ENCODE measurements at regions not wholly inside any gene's neighbourhood (a gene's known extent, or its start where the extent isn't known, plus 50 kb on each side); places are given as distances from the start of the nearest gene placed in this dataset.

- H3K36me3 Mint-ChIP-seq (ENCODE audit: unreplicated experiment) = peaks cover 15% of the 10 kb centered on the region
- no peak overlapping the region for H3K4me3 Mint-ChIP-seq (ENCODE audit: unreplicated experiment)
- H3K4me1 Mint-ChIP-seq (ENCODE audit: low read depth, unreplicated experiment) = no peaks in the 10 kb centered on the region
- H3K27ac Mint-ChIP-seq (ENCODE audit: unreplicated experiment) = no peak overlapping the region
- no peak for TF ChIP-seq CTCF (IDR thresholded peaks at IDR 0.05; ENCODE audit: partially characterized antibody, unreplicated experiment)
- no peaks in the 10 kb centered on the region for H3K27me3 Mint-ChIP-seq (ENCODE audit: unreplicated experiment)
- peaks cover 7% of the 10 kb centered on the region for H3K9me3 Mint-ChIP-seq (ENCODE audit: unreplicated experiment)
- DNase-seq = no peak
Measured at GRCh38 chr9:8037745-8038144, 238.2 kb upstream of the DMAC1 start.

DNA sequence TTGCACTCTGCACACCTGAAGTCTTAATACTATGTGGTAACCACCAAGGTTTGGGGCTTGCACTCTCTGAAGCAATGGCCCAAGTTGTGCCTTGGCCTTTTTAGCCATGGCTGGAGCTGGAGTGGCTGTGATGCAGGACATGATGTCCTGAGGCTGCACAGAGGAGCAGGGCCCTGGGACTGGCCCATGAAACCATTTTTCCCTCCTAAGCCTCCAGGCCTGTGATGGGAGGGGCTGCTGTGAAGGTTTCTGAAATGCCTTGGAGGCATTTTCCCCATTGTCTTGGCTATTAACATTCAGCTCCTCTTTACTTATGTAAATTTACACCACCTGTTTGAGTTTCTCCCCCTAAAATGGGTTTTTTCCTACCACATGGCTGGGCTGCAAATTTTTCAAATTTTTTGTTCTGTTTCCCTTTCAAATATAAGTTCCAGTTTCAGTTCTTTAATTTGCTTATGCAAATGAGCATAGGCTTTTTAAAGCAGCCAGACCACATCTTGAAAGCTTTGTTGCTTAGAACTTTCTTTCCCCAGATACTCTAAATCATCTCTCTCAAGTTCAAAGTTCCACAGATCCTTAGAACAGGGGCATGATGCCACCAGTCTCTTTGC, 237.4 kb upstream of the DMAC1 start:
- no peak overlapping the region for H3K27ac Mint-ChIP-seq (ENCODE audit: unreplicated experiment)
- H3K27me3 Mint-ChIP-seq (ENCODE audit: unreplicated experiment) = no peaks in the 10 kb centered on the region
- no peak for DNase-seq
- H3K36me3 Mint-ChIP-seq (ENCODE audit: unreplicated experiment) = peaks cover 15% of the 10 kb centered on the region
- no peaks in the 10 kb centered on the region for H3K4me1 Mint-ChIP-seq (ENCODE audit: low read depth, unreplicated experiment)
- no peak for TF ChIP-seq CTCF (IDR thresholded peaks at IDR 0.05; ENCODE audit: partially characterized antibody, unreplicated experiment)
- H3K4me3 Mint-ChIP-seq (ENCODE audit: unreplicated experiment) = no peak overlapping the region
- H3K9me3 Mint-ChIP-seq (ENCODE audit: unreplicated experiment) = peaks cover 7% of the 10 kb centered on the region

GRCh38 chr9:8033794-8034193, 234.2 kb upstream of the DMAC1 start:
- no peaks in the 10 kb centered on the region for H3K4me1 Mint-ChIP-seq (ENCODE audit: low read depth, unreplicated experiment)
- H3K9me3 Mint-ChIP-seq (ENCODE audit: unreplicated experiment) = peaks cover 3% of the 10 kb centered on the region
- peaks cover 15% of the 10 kb centered on the region for H3K36me3 Mint-ChIP-seq (ENCODE audit: unreplicated experiment)
- H3K4me3 Mint-ChIP-seq (ENCODE audit: unreplicated experiment) = no peak overlapping the region
- H3K27me3 Mint-ChIP-seq (ENCODE audit: unreplicated experiment) = no peaks in the 10 kb centered on the region
- no peak for DNase-seq
- TF ChIP-seq CTCF (IDR thresholded peaks at IDR 0.05; ENCODE audit: partially characterized antibody, unreplicated experiment) = no peak
- H3K27ac Mint-ChIP-seq (ENCODE audit: unreplicated experiment) = no peak overlapping the region

DNA sequence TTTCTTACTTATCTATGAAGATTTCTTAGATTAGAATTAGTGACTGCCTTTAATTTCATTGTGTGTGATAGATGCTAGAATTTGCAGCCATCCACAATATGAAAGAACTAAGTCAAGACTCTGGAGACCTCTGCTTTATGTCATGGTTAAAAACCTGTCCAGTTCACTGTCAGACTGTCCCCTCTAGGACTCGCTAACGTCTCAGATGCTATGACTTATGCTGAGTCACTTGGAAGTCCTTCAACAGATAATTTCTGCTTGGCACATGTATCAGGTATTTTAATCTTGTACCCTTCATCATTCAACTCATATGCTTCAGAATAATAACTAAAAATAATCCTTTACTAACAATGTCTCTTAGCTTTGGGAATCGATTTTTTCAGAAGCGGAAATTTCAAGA, 230.5 kb upstream of the DMAC1 start:
- H3K27ac Mint-ChIP-seq (ENCODE audit: unreplicated experiment) = no peak overlapping the region
- H3K36me3 Mint-ChIP-seq (ENCODE audit: unreplicated experiment) = no peaks in the 10 kb centered on the region
- no peak overlapping the region for H3K4me3 Mint-ChIP-seq (ENCODE audit: unreplicated experiment)
- no peaks in the 10 kb centered on the region for H3K4me1 Mint-ChIP-seq (ENCODE audit: low read depth, unreplicated experiment)
- no peaks in the 10 kb centered on the region for H3K9me3 Mint-ChIP-seq (ENCODE audit: unreplicated experiment)
- H3K27me3 Mint-ChIP-seq (ENCODE audit: unreplicated experiment) = no peaks in the 10 kb centered on the region
- no peak for TF ChIP-seq CTCF (IDR thresholded peaks at IDR 0.05; ENCODE audit: partially characterized antibody, unreplicated experiment)
- DNase-seq = no peak

DNA sequence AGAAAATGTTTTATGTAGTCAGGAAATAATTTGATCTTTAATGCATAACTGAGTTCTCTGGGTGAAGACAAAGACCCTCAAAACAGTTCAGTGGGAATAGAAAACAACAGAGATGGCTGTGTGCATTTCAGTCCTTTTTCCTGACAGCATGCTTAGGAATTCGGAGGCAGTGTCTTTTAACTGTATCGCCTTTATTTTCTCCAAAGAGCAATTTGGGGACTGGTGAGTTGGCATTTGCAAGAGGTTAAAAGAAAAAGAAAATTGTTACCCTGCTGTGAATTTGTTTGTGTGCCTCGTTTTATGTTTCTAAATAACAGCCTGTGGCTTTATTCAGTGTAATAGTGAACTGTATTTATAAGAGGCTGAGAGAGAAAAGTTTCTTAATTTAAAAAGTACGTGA, 227.8 kb upstream of the DMAC1 start:
- Mint-ChIP-seq H3K9me3 (ENCODE audit: unreplicated experiment) (no peaks in the 10 kb centered on the region), H3K27me3 (ENCODE audit: unreplicated experiment) (no peaks in the 10 kb centered on the region), H3K4me3 (ENCODE audit: unreplicated experiment) (no peak overlapping the region), H3K4me1 (ENCODE audit: low read depth, unreplicated experiment) (no peaks in the 10 kb centered on the region), H3K36me3 (ENCODE audit: unreplicated experiment) (peaks cover 3% of the 10 kb centered on the region), H3K27ac (ENCODE audit: unreplicated experiment) (no peak overlapping the region)
- no peak for DNase-seq
- TF ChIP-seq CTCF (IDR thresholded peaks at IDR 0.05; ENCODE audit: partially characterized antibody, unreplicated experiment) = no peak

Measured in glutamatergic neuron (in vitro differentiated cells).